HUES64 (cell line): ENCODE measurements at regions not wholly inside any gene's neighbourhood (a gene's known extent, or its start where the extent isn't known, plus 50 kb on each side); places are given as distances from the start of the nearest gene placed in this dataset.
"Not testable (repeated sequence)": the region's sequence is repeated elsewhere in the genome, so short reads cannot be mapped to it uniquely, and the experiment has no call there.

ENCODE experiments used
- H3K27ac ChIP-seq: 2 replicates; pipeline ENCODE4 v1.7.0; 2013; ENCODE audit warnings: low read depth, low read length, inconsistent platforms
- H3K27me3 ChIP-seq: 2 replicates; pipeline ENCODE4 v1.6.1; 2013; ENCODE audit warnings: mild to moderate bottlenecking, low read length; ENCODE audit not compliant: insufficient read depth
- H3K36me3 ChIP-seq: 2 replicates; pipeline ENCODE4 v1.6.1; 2013; ENCODE audit warnings: mild to moderate bottlenecking, low read length; ENCODE audit not compliant: insufficient read depth
- H3K4me1 ChIP-seq: 2 replicates; pipeline ENCODE4 v1.6.1; 2013; ENCODE audit warnings: mild to moderate bottlenecking, low read length, moderate library complexity; ENCODE audit not compliant: insufficient read depth
- H3K4me3 ChIP-seq: 2 replicates; pipeline ENCODE4 v1.5.1; 2013; ENCODE audit warnings: mild to moderate bottlenecking, low read length, moderate library complexity
- H3K9ac ChIP-seq: 2 replicates; pipeline ENCODE4 v1.6.1; 2013; ENCODE audit warnings: mild to moderate bottlenecking, low read depth, low read length
- H3K9me3 ChIP-seq: 2 replicates; pipeline ENCODE4 v1.6.1; 2013; ENCODE audit warnings: low read depth, low read length; ENCODE audit not compliant: insufficient read depth
- WGBS: fragments of 150-250, 120-280 bp; methylation state at CpG from one replicate; pipeline ENCODE4 v1.1.7; 2013; ENCODE audit warnings: missing lambda C conversion rate; 5-methylcytosine and 5-hydroxymethylcytosine counted together

GRCh38 chr14:104482017-104482416 is 97.5 kb upstream of the C14orf180 start:
- 91% methylated on average over 7 of the region's 9 CpGs for WGBS
- H3K27me3 ChIP-seq, H3K27ac ChIP-seq, H3K4me1 ChIP-seq, H3K9ac ChIP-seq, H3K36me3 ChIP-seq, H3K4me3 ChIP-seq: not testable (repeated sequence)
- peaks cover 11% of the 10 kb centered on the region for H3K9me3 ChIP-seq

GRCh38 chr14:104486222-104486923 is 93.2 kb upstream of the C14orf180 start:
- Histone ChIP-seq H3K27me3 (no peaks in the 10 kb centered on the region), H3K36me3 (no peaks in the 10 kb centered on the region), H3K27ac (no peak overlapping the region), H3K9ac (no peak overlapping the region), H3K9me3 (peaks cover 7% of the 10 kb centered on the region), H3K4me1 (no peaks in the 10 kb centered on the region), H3K4me3 (no peak overlapping the region)
- WGBS = 91% methylated on average over 18 of the region's 18 CpGs

DNA sequence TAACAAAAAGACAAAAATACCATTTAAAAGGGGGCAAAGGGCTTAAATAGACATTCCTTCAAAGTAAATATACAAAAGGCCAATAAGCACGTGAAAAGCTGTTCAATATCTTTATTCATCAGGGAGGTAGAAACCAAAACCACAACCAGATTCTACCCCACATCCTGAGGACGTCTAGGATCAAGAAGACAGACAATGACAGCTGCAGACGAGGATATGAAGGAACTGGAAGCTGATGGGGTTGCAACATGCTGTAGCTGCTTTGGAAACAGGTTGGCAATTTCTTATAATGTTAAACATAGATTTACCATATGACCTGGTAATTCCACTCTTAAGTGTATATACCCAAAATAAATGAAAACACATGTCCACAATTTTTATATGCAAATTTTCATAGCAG is 85.1 kb upstream of the C14orf180 start:
- WGBS = 60% methylated on average over 2 of the region's 3 CpGs
- Histone ChIP-seq H3K4me1 (no peaks in the 10 kb centered on the region), H3K27ac (no peak overlapping the region), H3K36me3 (no peaks in the 10 kb centered on the region), H3K9me3 (no peaks in the 10 kb centered on the region), H3K4me3 (no peak overlapping the region), H3K9ac (no peak overlapping the region), H3K27me3 (no peaks in the 10 kb centered on the region)

GRCh38 chr14:104496095-104496494 is 83.5 kb upstream of the C14orf180 start:
- Histone ChIP-seq H3K9me3 (no peaks in the 10 kb centered on the region), H3K36me3 (no peaks in the 10 kb centered on the region), H3K27me3 (no peaks in the 10 kb centered on the region), H3K27ac (no peak overlapping the region), H3K9ac (no peak overlapping the region), H3K4me3 (no peak overlapping the region), H3K4me1 (no peaks in the 10 kb centered on the region)
- 80% methylated on average over 6 of the region's 6 CpGs for WGBS

DNA sequence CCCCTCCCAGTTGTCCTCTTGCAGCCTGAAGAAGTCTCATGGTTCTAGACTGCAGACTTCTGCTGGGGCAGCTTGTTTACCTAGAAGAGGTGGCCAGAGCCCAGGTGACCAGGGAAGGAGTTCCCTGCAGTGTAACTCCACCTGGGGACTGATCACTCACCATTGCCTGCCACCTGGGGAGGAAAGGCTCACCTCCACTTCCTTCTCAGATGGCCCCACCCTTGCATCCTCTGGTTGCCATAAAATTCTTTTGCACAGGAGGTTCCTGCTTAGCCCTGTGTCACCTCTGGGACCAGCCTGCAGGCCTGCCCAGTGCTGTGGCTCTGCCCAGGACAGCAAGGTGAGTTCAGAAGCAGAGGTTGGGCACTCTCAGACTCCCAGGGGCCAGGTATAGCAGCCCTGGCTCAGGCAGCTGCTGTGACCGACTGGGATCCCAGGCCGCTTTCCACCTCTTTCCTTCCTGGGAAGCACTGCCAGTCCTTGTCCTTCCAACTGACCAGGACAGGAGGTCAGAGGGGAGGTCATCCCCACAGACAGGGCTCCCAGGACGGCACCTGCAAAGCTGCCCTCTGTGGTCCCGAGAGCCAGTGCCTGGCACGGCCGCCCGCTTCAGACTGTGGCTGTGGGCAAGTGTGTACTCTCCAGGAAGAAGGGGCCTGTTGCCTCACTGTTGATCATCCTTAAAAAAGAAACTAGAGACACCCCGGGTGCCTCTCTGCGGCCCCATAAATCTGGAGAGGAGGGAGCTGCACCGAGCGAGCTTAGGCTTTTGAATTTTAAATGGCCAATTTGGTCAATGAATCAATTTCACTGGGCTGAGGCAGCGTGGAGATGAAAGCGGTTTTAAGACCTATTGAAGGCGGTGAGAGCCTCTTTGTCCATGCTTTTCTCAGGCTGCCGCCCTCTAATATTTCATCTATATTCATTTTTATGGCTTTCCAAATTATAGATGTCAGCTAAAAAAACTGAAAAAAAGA is 79.5 kb upstream of the C14orf180 start:
- Histone ChIP-seq H3K9me3 (peaks cover 6% of the 10 kb centered on the region; the same call in 1 of the 2 replicates), H3K27ac (no peak overlapping the region)
- 88% methylated on average over 14 of the region's 15 CpGs for WGBS

DNA sequence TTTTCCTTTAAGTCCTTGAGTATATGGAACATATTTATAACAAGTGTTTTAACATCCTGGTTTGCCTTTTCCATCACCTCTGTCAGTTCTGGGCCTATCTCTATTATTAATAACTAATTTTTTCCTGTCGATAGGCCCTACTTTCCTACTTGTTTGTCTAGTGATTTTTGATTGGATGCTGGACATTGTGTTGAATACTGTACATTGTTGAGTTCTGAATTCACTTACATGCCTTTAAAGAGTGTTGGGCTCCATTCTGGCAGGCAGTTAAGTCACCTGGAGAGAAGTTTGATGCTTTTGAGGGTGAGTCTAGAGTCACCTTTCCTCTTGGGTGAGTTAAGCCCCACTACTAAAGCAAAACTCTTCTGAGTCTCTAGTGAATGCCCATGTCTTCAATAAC is 77.5 kb upstream of the C14orf180 start:
- no peak overlapping the region for H3K9ac ChIP-seq
- no peak overlapping the region for H3K4me3 ChIP-seq
- 100% methylated on average over 1 of the region's 1 CpG for WGBS
- peaks cover 6% of the 10 kb centered on the region; the same call in 1 of the 2 replicates for H3K9me3 ChIP-seq
- no peaks in the 10 kb centered on the region for H3K36me3 ChIP-seq
- no peak overlapping the region for H3K27ac ChIP-seq
- no peaks in the 10 kb centered on the region for H3K4me1 ChIP-seq
- no peaks in the 10 kb centered on the region for H3K27me3 ChIP-seq

More for the DNA sequence above, 79.5 kb upstream of the C14orf180 start:
- Histone ChIP-seq H3K9ac (no peak overlapping the region), H3K27me3 (no peaks in the 10 kb centered on the region), H3K4me1 (no peaks in the 10 kb centered on the region), H3K36me3 (no peaks in the 10 kb centered on the region), H3K4me3 (no peak overlapping the region)

- Histone ChIP-seq H3K9ac (no peak overlapping the region), H3K4me1 (no peaks in the 10 kb centered on the region), H3K36me3 (no peaks in the 10 kb centered on the region), H3K27me3 (no peaks in the 10 kb centered on the region), H3K4me3 (no peak overlapping the region), H3K9me3 (peaks cover 13% of the 10 kb centered on the region; the same call in 1 of the 2 replicates), H3K27ac (no peak overlapping the region)
- WGBS = 80% methylated on average over 6 of the region's 6 CpGs
Measured at GRCh38 chr14:104503691-104504090, 75.9 kb upstream of the C14orf180 start.

DNA sequence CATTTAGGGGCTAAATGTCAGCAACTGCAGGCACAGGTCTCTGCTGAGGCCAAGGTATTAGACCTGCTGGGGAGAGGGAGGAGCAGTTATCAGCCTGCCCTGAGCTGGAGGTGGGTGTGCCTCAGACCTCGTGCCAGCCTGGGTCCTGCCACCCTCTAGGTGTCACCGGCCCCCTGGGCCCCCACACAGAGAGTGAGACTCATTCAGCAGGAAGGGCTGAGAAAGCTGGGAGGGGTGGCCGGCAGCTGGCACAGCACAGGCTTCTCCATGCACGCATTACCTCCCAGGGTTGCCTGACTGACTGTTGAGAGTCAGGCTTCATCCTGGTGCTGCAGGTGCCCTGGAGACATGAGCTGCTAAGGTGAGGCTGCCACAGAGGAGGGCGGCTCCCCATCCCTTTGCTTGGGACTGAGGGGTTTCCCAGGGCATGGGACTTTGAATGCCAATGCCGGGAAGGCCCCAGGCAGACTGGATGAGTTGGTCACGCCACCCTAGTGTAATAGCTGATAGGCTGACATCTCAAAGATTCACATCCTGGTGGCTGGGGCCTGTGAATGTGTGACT is 75.3 kb upstream of the C14orf180 start:
- Histone ChIP-seq H3K27ac (no peak overlapping the region), H3K27me3 (no peaks in the 10 kb centered on the region), H3K9ac (no peak overlapping the region), H3K4me3 (no peak overlapping the region), H3K4me1 (no peaks in the 10 kb centered on the region), H3K36me3 (no peaks in the 10 kb centered on the region), H3K9me3 (peaks cover 16% of the 10 kb centered on the region; the same call in 1 of the 2 replicates)
- 89% methylated on average over 7 of the region's 7 CpGs for WGBS

DNA sequence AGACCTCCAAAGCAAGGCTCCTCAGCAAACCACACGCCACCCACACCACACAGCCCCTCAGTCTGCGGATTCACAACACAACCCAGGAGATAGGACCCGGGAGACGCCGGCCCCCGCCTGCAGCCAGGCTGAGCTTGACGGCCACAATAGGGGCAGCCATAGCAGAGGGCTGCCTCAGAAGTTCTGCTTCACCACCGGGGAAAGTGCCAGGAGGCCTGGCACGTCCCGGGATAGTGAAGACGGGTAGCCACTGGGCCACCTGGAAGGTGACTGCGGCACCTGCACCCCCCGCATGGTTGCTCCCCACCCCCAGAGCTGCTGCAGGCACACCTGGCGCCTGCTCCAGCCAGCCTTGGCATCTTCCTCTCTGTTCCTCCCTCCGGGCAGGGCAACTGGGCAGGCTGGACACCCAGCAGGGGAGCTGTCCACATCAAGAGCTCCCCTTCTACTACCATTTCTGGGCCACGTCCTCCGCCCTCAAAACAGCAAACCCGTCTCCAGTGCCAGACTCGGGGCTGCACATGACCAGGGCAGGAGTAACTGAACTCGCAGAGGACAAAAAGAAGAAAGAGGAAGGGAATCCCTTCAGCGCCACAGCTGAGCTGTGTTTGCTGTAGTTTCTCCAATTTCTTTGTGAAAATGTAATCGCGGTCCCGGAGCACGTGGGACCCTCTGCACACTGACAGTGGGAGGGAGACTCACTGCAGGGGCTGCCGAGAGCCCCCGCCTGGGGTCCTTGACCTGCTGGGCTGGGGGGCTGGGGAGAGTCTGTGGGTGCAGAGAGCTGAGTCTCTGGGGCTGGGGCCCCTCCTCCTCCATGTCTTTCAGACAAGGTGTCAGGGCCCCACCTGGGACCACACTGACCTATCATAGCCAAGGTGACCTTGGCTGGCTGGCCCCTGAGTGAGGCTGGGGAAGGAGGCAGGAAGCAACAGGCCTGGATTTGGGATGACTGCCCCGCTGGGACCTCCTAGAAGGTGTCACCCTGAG is 74.2 kb upstream of the C14orf180 start:
- Histone ChIP-seq H3K27ac (no peak overlapping the region), H3K27me3 (no peaks in the 10 kb centered on the region), H3K9ac (no peak overlapping the region), H3K4me3 (no peak overlapping the region), H3K36me3 (no peaks in the 10 kb centered on the region), H3K9me3 (peaks cover 16% of the 10 kb centered on the region; the same call in 1 of the 2 replicates), H3K4me1 (no peaks in the 10 kb centered on the region)
- WGBS = 92% methylated on average over 28 of the region's 28 CpGs

DNA sequence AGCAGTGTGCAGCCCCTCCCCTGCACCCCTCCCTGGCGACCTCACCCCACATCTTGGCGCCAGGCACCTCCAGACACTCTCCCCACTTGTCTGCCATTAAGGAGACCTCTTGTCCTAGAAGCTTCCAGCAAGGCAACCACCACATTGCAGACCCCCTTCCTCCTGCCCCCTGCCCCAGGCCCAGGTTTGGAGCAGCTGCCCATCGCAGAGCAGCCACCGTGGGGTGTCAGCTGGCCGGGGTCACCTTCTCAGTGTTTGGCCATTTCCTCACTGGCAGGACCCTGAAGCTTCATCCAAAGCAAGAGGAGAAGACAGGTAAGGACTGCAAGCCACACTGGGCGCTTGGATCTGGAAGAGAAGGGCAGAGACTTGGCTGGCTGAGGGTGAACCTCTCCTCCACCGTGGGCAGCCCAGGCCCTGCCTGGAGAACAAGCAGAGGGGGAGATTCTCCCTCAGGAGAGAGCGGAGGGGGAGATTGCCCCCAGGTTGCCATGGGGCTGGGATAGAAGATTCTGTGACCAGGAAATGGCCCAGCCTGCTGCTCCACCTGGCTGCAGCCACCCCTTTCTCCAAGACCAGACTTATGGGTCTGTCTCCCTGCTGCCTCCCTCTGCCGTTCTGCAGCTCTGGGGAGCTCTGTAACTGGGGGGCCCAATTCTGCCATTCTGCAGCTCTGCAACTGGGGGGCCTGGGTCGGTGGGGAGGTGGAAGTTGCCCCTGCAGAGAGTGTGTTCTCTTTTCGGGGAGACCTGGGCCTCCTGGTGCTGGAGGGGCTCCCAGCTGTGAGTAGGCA is 72.9 kb upstream of the C14orf180 start:
- Histone ChIP-seq H3K9ac (no peak overlapping the region), H3K4me1 (no peaks in the 10 kb centered on the region), H3K27me3 (no peaks in the 10 kb centered on the region), H3K9me3 (peaks cover 16% of the 10 kb centered on the region; the same call in 1 of the 2 replicates), H3K4me3 (no peak overlapping the region), H3K36me3 (no peaks in the 10 kb centered on the region), H3K27ac (no peak overlapping the region)
- WGBS = 92% methylated on average over 11 of the region's 11 CpGs
